ENCODE measurements at regions not wholly inside any gene's neighbourhood (a gene's known extent, or its start where the extent isn't known, plus 50 kb on each side); places are given as distances from the start of the nearest gene placed in this dataset.

DNA sequence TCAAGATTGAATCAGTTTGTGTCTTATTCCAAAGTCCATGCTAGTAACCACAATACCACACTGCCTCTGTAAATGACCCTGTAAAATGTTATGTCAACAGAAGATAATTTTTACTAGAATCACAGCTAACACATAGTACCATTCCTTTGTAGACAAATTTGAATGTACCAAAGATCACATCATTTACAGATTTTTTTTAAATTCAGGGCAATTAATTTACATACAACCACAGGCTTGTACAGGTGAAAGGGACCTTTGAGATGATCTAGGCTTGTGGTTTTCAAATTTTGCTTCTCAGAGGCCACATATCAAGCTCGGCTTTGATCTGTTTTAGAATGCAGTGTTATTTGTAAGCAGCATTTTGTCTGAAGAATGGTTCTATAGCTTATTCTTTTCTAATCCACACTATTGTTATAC lies 63.8 kb upstream of the PPM1B start (continued):
- TF ChIP-seq CHD7 (IDR thresholded peaks at IDR 0.05; ENCODE audit: insufficient replicate concordance, low read length): no peak
